PC-3 (cell line): ENCODE measurements at regions not wholly inside any gene's neighbourhood (a gene's known extent, or its start where the extent isn't known, plus 50 kb on each side); places are given as distances from the start of the nearest gene placed in this dataset.
"Not testable (repeated sequence)": the region's sequence is repeated elsewhere in the genome, so short reads cannot be mapped to it uniquely, and the experiment has no call there.

Experiments used
- ATAC-seq: fragments of 200-7000 bp; cut with Tn5 transposase; 2 replicates; pipeline ENCODE4 v1.9.1; 2020; ENCODE audit warnings: mild to moderate bottlenecking, moderate library complexity
- BruUV-seq: library from RNA; stranded (reverse); fragments of 400-500 nt; replicated peaks from 2 replicates; lab custom pipeline; 2021; lab: Mats Ljungman, UMichigan
- CTCF ChIA-PET: fragments of 300-600 bp; sonication (Branson Sonifier 250); formaldehyde crosslinking; loops from one replicate; lab custom pipeline; 2022; ENCODE audit warnings: antibody characterized with exemption; lab: Charles Lee
- POLR2A ChIA-PET: fragments of 300-600 bp; sonication (Branson Sonifier 250); formaldehyde crosslinking; loops from one replicate; lab custom pipeline; 2022; ENCODE audit warnings: antibody characterized with exemption; ENCODE audit not compliant: unreplicated experiment; lab: Charles Lee
- DNase-seq: peaks from one replicate; pipeline ENCODE4 v3.0.0-alpha.2; 2015
- H2AFZ ChIP-seq: fragments of 300-600 bp; sonication (generic); 2 replicates; pipeline ENCODE4 v1.6.0; 2016; ENCODE audit warnings: antibody characterized with exemption, low read length
- H3F3A ChIP-seq: fragments of 300-600 bp; sonication (generic); one replicate; pipeline ENCODE4 v1.6.0; 2017; ENCODE audit warnings: antibody characterized with exemption, low read length, control low read depth, mild to moderate bottlenecking; ENCODE audit not compliant: unreplicated experiment
- H3K27ac ChIP-seq: fragments of 300-600 bp; sonication (generic); 2 replicates; pipeline ENCODE4 v1.5.1; 2016; ENCODE audit warnings: mild to moderate bottlenecking, low read length
- H3K27me3 ChIP-seq: fragments of 300-600 bp; sonication (generic); 2 replicates; pipeline ENCODE4 v1.6.1; 2016; ENCODE audit warnings: low read length, mixed read lengths
- H3K36me3 ChIP-seq: fragments of 300-600 bp; sonication (generic); 2 replicates; pipeline ENCODE4 v1.6.1; 2016; ENCODE audit warnings: low read depth, mixed run types, low read length, mixed read lengths
- H3K4me1 ChIP-seq: fragments of 300-600 bp; sonication (generic); 2 replicates; pipeline ENCODE4 v1.5.1; 2016; ENCODE audit warnings: low read length; ENCODE audit not compliant: insufficient read depth
- H3K4me2 ChIP-seq: fragments of 300-600 bp; sonication (generic); 2 replicates; pipeline ENCODE4 v1.6.0; 2016; ENCODE audit warnings: low read length
- H3K4me3 ChIP-seq: fragments of 300-600 bp; sonication (generic); 2 replicates; pipeline ENCODE4 v1.5.1; 2016; ENCODE audit warnings: mild to moderate bottlenecking, low read length, mixed read lengths
- H3K79me2 ChIP-seq: fragments of 300-600 bp; sonication (generic); 2 replicates; pipeline ENCODE4 v1.6.1; 2017; ENCODE audit warnings: low read length, mixed read lengths
- H3K9ac ChIP-seq: fragments of 300-600 bp; sonication (generic); 2 replicates; pipeline ENCODE4 v1.6.0; 2016; ENCODE audit warnings: mild to moderate bottlenecking, low read length
- H3K9me2 ChIP-seq: fragments of 300-600 bp; sonication (generic); replicated peaks from 2 replicates; pipeline ENCODE4 v1.6.1; 2016; ENCODE audit warnings: mixed run types, low read length, mixed read lengths
- H3K9me3 ChIP-seq: fragments of 300-600 bp; sonication (generic); 2 replicates; pipeline ENCODE4 v1.6.1; 2016; ENCODE audit warnings: low read length, mixed read lengths
- H4K20me1 ChIP-seq: fragments of 300-600 bp; sonication (generic); 2 replicates; pipeline ENCODE4 v1.6.1; 2016; ENCODE audit warnings: low read length, mixed read lengths
- CTCF ChIP-seq: fragments of 300-600 bp; sonication (generic); conservative IDR thresholded peaks from 2 replicates; pipeline ENCODE4 v1.5.1; 2017; ENCODE audit warnings: antibody characterized with exemption, low read depth, mild to moderate bottlenecking, low read length
- EZH2 ChIP-seq: fragments of 300-600 bp; sonication (generic); IDR thresholded peaks from one replicate; pipeline ENCODE4 v1.6.1; 2017; ENCODE audit warnings: antibody characterized with exemption, mild to moderate bottlenecking, low read length; ENCODE audit not compliant: unreplicated experiment
- EZH2phosphoT487 ChIP-seq: fragments of 300-600 bp; sonication (generic); IDR thresholded peaks from 2 replicates; pipeline ENCODE4 v1.6.1; 2018; ENCODE audit warnings: mild to moderate bottlenecking, antibody characterized with exemption, low read length, borderline replicate concordance
- intact Hi-C: fragments of 100-400 bp; cut with micrococcal nuclease; formaldehyde crosslinking; loops from 2 replicates; pipeline ENCODE4 v1.9.0; 2023

- no TSS peak for BruUV-seq
- POLR2A ChIA-PET = no interaction called here
These were observed 261.1 kb downstream of the GATA3 start for GRCh38 chr10:8315619-8316021.

DNA sequence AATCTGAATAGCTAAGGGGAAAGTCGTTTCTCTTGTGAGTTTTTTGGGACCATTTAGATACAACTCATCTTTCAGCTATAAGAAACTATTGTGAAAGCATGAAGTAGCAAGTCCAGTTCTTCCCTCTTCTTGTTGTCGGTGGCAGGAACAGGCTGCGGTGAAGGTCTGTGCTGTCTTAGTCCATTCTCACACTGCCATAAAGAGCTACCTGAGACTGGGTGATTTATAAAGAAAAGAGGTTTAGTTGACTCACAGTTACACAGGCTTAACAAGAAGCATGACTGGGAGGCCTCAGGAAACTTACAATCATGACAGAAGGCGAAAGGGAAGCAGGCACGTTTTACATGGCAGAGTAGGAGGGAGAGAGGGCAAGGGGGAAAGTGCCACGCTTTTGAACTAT is 261.8 kb downstream of the GATA3 start:
- POLR2A ChIA-PET = no interaction called here
- H3K4me2 ChIP-seq = no peak overlapping the region

More at GRCh38 chr10:8315619-8316021, 261.1 kb downstream of the GATA3 start:
- no peak overlapping the region for H3K4me2 ChIP-seq
- H3K79me2 ChIP-seq = no peaks in the 10 kb centered on the region
- peaks cover 6% of the 10 kb centered on the region for H3K4me1 ChIP-seq
- H2AFZ ChIP-seq = no peak overlapping the region
- H3K27me3 ChIP-seq = no peaks in the 10 kb centered on the region
- H4K20me1 ChIP-seq = no peaks in the 10 kb centered on the region
- ATAC-seq (no peak), DNase-seq (no peak)
- H3K27ac ChIP-seq = no peak overlapping the region
- no peaks in the 10 kb centered on the region for H3K9me2 ChIP-seq
- no peak overlapping the region for H3K9ac ChIP-seq
- no peak overlapping the region for H3K4me3 ChIP-seq
- intact Hi-C loops = loop anchor here (10.0 kb wide), 1 partner anchor 261 kb away; the partner anchor contains the start of gene GATA3
- no peaks in the 10 kb centered on the region for H3K9me3 ChIP-seq
- H3K36me3 ChIP-seq = no peaks in the 10 kb centered on the region
- TF ChIP-seq CTCF (no peak), EZH2phosphoT487 (no peak), EZH2 (no peak)
- CTCF ChIA-PET = no interaction called here
- H3F3A ChIP-seq = no peaks in the 10 kb centered on the region

DNA sequence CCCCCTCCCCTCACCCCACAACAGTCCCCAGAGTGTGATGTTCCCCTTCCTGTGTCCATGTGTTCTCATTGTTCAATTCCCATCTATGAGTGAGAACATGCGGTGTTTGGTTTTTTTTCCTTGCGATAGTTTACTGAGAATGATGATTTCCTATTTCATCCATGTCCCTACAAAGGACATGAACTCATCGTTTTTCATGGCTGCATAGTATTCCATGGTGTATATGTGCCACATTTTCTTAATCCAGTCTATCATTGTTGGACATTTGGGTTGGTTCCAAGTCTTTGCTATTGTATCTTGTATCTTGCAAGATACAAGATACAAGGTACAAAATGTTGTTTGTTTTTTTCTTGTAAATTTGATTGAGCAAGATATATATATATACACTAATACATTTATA is 263.9 kb downstream of the GATA3 start:
- H3K4me2 ChIP-seq, H3K27ac ChIP-seq, CTCF ChIA-PET, H3K4me3 ChIP-seq, BruUV-seq, H3K79me2 ChIP-seq, H3K36me3 ChIP-seq, H4K20me1 ChIP-seq, H3K9me3 ChIP-seq, H3K4me1 ChIP-seq, DNase-seq, POLR2A ChIA-PET, H2AFZ ChIP-seq, ATAC-seq, H3K9ac ChIP-seq, H3K9me2 ChIP-seq, H3F3A ChIP-seq, H3K27me3 ChIP-seq: not testable (repeated sequence)
- intact Hi-C loops = loop anchor here (10.0 kb wide), 1 partner anchor 264 kb away; the partner anchor contains the start of gene GATA3

More for the DNA sequence above, 261.8 kb downstream of the GATA3 start:
- intact Hi-C loops = loop anchor here (10.0 kb wide), 1 partner anchor 261 kb away; the partner anchor contains the start of gene GATA3
- no peak for ATAC-seq
- TF ChIP-seq EZH2 = no peak
- no peak for TF ChIP-seq CTCF
- TF ChIP-seq EZH2phosphoT487 = no peak
- DNase-seq = no peak
- no peak overlapping the region for H3K4me3 ChIP-seq
- H3K27me3 ChIP-seq = no peaks in the 10 kb centered on the region
- H4K20me1 ChIP-seq = no peaks in the 10 kb centered on the region
- H3K36me3 ChIP-seq = no peaks in the 10 kb centered on the region
- H3K9me3 ChIP-seq = no peaks in the 10 kb centered on the region
- H3K9me2 ChIP-seq = no peaks in the 10 kb centered on the region
- no peak overlapping the region for H2AFZ ChIP-seq
- no peaks in the 10 kb centered on the region for H3K79me2 ChIP-seq
- H3F3A ChIP-seq = no peaks in the 10 kb centered on the region
- BruUV-seq = no TSS peak
- H3K9ac ChIP-seq = no peak overlapping the region
- CTCF ChIA-PET = no interaction called here
- no peak overlapping the region for H3K27ac ChIP-seq
- peaks cover 6% of the 10 kb centered on the region for H3K4me1 ChIP-seq
